Uterus (tissue), 3 donors: ENCODE measurements at regions not wholly inside any gene's neighbourhood (a gene's known extent, or its start where the extent isn't known, plus 50 kb on each side); places are given as distances from the start of the nearest gene placed in this dataset.

Experiments
- DNase-seq, 2 donors: peaks; one replicate each; pipeline ENCODE4 v3.0.0-alpha.2; 2019 to 2020
- H3K27ac ChIP-seq, 2 donors: fragments of 200-600 bp; sonication (generic); 1 replicate in 1 of 2; 2 replicates in 1 of 2; pipeline ENCODE4 v1.5.1; 2016 to 2018
- H3K27me3 ChIP-seq, 2 donors: fragments of 200-600 bp; sonication (generic); one replicate each; pipeline ENCODE4 v1.5.1; 2018 to 2019; ENCODE audit warnings: control low read depth in 1 of 2
- H3K36me3 ChIP-seq, 2 donors: fragments of 200-600 bp; sonication (generic); one replicate each; pipeline ENCODE4 v1.5.1; 2019; ENCODE audit warnings: control low read depth in 1 of 2
- H3K4me1 ChIP-seq, 2 donors: fragments of 200-600 bp; sonication (generic); one replicate each; pipeline ENCODE4 v1.5.1; 2018 to 2019; ENCODE audit warnings: control low read depth in 1 of 2
- H3K4me3 ChIP-seq, 2 donors: fragments of 200-600 bp; sonication (generic); 1 replicate in 1 of 2; 2 replicates in 1 of 2; pipeline ENCODE4 v1.5.1; 2018 to 2019; ENCODE audit warnings: mild to moderate bottlenecking in 1 of 2
- H3K9me3 ChIP-seq, 2 donors: fragments of 200-600 bp; sonication (generic); one replicate each; pipeline ENCODE4 v1.5.1; 2019; ENCODE audit warnings: control low read depth in 1 of 2
- POLR2A ChIP-seq, 2 donors: fragments of 450-650 bp; IDR thresholded peaks; one replicate each; pipeline ENCODE4 v1.6.1; 2016; ENCODE audit warnings: antibody characterized with exemption in 2 of 2, mild to moderate bottlenecking in 1 of 2, moderate library complexity in 1 of 2
- intact Hi-C: fragments of 100-400 bp; cut with DNase I; formaldehyde crosslinking; loops from one replicate; pipeline ENCODE4 v1.15.1; 2023; ENCODE audit warnings: low total_unique reads
- TF ChIP-seq, protein P1 (sequence below), 4 experiments: fragments of 200-600 bp in 2 of 4; fragments of 450-650 bp in 2 of 4; sonication (generic) in 2 of 4; IDR thresholded peaks; one replicate each; pipeline ENCODE4 v1.5.1; 2016 to 2019; ENCODE audit warnings: antibody characterized with exemption in 4 of 4, mild to moderate bottlenecking in 2 of 4, moderate library complexity in 1 of 4
- donor health status: DM: yes; HTN: yes; CAD: no.

DNA sequence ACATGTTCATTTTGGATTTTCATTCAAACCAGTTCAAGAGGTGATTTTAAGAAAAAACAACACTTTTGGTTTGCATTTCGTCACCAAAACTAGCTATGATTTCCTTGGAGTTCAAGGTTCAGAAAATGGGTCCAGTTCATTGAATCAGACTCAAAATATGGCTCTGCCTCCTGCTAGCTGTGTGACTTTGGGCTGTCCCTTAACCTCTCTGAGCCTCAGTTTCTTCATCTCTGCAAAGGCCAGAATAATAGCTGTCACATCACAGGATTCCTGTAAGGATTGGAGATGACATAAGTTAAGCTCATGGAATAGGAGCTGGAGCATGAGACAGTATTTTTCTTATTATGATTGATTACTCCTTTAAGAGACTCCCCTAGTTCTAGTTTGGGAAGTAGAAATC lies 147.8 kb upstream of the SMIM23 start:
- H3K36me3 ChIP-seq = no peaks in the 10 kb centered on the region
- no peak for DNase-seq
- TF ChIP-seq, protein P1, sequence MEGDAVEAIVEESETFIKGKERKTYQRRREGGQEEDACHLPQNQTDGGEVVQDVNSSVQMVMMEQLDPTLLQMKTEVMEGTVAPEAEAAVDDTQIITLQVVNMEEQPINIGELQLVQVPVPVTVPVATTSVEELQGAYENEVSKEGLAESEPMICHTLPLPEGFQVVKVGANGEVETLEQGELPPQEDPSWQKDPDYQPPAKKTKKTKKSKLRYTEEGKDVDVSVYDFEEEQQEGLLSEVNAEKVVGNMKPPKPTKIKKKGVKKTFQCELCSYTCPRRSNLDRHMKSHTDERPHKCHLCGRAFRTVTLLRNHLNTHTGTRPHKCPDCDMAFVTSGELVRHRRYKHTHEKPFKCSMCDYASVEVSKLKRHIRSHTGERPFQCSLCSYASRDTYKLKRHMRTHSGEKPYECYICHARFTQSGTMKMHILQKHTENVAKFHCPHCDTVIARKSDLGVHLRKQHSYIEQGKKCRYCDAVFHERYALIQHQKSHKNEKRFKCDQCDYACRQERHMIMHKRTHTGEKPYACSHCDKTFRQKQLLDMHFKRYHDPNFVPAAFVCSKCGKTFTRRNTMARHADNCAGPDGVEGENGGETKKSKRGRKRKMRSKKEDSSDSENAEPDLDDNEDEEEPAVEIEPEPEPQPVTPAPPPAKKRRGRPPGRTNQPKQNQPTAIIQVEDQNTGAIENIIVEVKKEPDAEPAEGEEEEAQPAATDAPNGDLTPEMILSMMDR (IDR thresholded peaks at IDR 0.05) = no peak
- no peak for TF ChIP-seq POLR2A (IDR thresholded peaks at IDR 0.05)
- H3K4me1 ChIP-seq = no peaks in the 10 kb centered on the region
- intact Hi-C loops = no loop called here
- no peaks in the 10 kb centered on the region for H3K27me3 ChIP-seq
- H3K9me3 ChIP-seq = no peaks in the 10 kb centered on the region
- H3K4me3 ChIP-seq = no peak overlapping the region
- H3K27ac ChIP-seq = no peak overlapping the region

GRCh38 chr5:171639205-171639621 lies 146.4 kb upstream of the SMIM23 start:
- intact Hi-C loops = no loop called here
- no peaks in the 10 kb centered on the region for H3K27me3 ChIP-seq
- TF ChIP-seq POLR2A (IDR thresholded peaks at IDR 0.05) = no peak
- no peak overlapping the region for H3K27ac ChIP-seq
- no peak for DNase-seq
- no peaks in the 10 kb centered on the region for H3K36me3 ChIP-seq
- no peaks in the 10 kb centered on the region for H3K9me3 ChIP-seq
- no peaks in the 10 kb centered on the region for H3K4me1 ChIP-seq
- no peak overlapping the region for H3K4me3 ChIP-seq

GRCh38 chr5:171639966-171640365 lies 145.7 kb upstream of the SMIM23 start:
- Histone ChIP-seq H3K4me1 (no peaks in the 10 kb centered on the region), H3K36me3 (no peaks in the 10 kb centered on the region), H3K27me3 (no peaks in the 10 kb centered on the region), H3K4me3 (no peak overlapping the region), H3K27ac (no peak overlapping the region), H3K9me3 (no peaks in the 10 kb centered on the region)
- DNase-seq = no peak
- TF ChIP-seq, protein P1 (IDR thresholded peaks at IDR 0.05) = no peak
- no peak for TF ChIP-seq POLR2A (IDR thresholded peaks at IDR 0.05)
- intact Hi-C loops = no loop called here

- Histone ChIP-seq H3K36me3 (no peaks in the 10 kb centered on the region), H3K4me3 (no peak overlapping the region), H3K4me1 (no peaks in the 10 kb centered on the region), H3K27ac (no peak overlapping the region), H3K9me3 (no peaks in the 10 kb centered on the region), H3K27me3 (no peaks in the 10 kb centered on the region)
- intact Hi-C loops = no loop called here
- no peak for TF ChIP-seq POLR2A (IDR thresholded peaks at IDR 0.05)
- TF ChIP-seq, protein P1 (IDR thresholded peaks at IDR 0.05) = no peak
- no peak for DNase-seq
Measured at GRCh38 chr5:171640480-171640879, 145.1 kb upstream of the SMIM23 start.

- Histone ChIP-seq H3K27me3 (no peaks in the 10 kb centered on the region), H3K4me1 (no peaks in the 10 kb centered on the region), H3K9me3 (no peaks in the 10 kb centered on the region), H3K36me3 (no peaks in the 10 kb centered on the region), H3K4me3 (no peak overlapping the region), H3K27ac (no peak overlapping the region)
- no peak for DNase-seq
- intact Hi-C loops = no loop called here
- TF ChIP-seq POLR2A (IDR thresholded peaks at IDR 0.05) = no peak
Measured at GRCh38 chr5:171641891-171642290, 143.7 kb upstream of the SMIM23 start.

DNA sequence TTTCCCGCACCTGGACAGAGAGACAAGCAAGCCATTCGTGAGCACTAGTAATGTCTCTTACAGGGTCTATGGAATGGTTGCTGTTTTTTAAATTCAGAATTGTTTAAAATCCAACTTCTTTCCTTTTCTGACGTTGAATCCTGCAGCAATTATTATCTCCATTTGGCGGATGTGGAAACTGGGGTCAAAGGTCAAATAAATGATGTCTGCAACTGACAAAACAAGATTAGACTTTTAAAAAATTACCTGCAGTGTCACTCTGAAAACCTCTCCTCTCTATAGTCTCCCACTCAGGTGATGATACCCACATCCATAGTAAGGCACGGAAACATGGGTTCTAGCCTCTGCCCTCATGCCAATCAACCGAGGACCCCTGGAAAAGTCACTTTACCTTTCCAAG lies 142.7 kb upstream of the SMIM23 start:
- Histone ChIP-seq H3K27ac (no peak overlapping the region), H3K27me3 (no peaks in the 10 kb centered on the region), H3K4me1 (no peaks in the 10 kb centered on the region), H3K4me3 (no peak overlapping the region), H3K9me3 (no peaks in the 10 kb centered on the region), H3K36me3 (no peaks in the 10 kb centered on the region)
- TF ChIP-seq, protein P1 (IDR thresholded peaks at IDR 0.05) = no peak
- no peak for TF ChIP-seq POLR2A (IDR thresholded peaks at IDR 0.05)
- no peak for DNase-seq
- intact Hi-C loops = no loop called here
